HEK293 (cell line): ENCODE measurements at regions not wholly inside any gene's neighbourhood (a gene's known extent, or its start where the extent isn't known, plus 50 kb on each side); places are given as distances from the start of the nearest gene placed in this dataset.

Experiments used
- TCF7L2 ChIP-seq: IDR thresholded peaks from 2 replicates; pipeline ENCODE4 v1.6.1; 2011; ENCODE audit warnings: low read depth, mild to moderate bottlenecking, inconsistent platforms, low read length, moderate library complexity, borderline replicate concordance
- YY2 ChIP-seq: fragments of 450-650 bp; formaldehyde crosslinking; IDR thresholded peaks from 2 replicates; pipeline ENCODE4 v1.5.1; 2016; ENCODE audit warnings: missing biosample characterization, missing genetic modification characterization
- ZNF785 ChIP-seq: fragments of 450-650 bp; formaldehyde crosslinking; IDR thresholded peaks from 2 replicates; pipeline ENCODE4 v1.5.1; 2016; ENCODE audit warnings: missing biosample characterization, missing genetic modification characterization
- TF ChIP-seq, protein P1 (sequence below): fragments of 450-650 bp; formaldehyde crosslinking; IDR thresholded peaks from 2 replicates; pipeline ENCODE4 v1.5.1; 2016; ENCODE audit warnings: missing biosample characterization, missing genetic modification characterization

DNA sequence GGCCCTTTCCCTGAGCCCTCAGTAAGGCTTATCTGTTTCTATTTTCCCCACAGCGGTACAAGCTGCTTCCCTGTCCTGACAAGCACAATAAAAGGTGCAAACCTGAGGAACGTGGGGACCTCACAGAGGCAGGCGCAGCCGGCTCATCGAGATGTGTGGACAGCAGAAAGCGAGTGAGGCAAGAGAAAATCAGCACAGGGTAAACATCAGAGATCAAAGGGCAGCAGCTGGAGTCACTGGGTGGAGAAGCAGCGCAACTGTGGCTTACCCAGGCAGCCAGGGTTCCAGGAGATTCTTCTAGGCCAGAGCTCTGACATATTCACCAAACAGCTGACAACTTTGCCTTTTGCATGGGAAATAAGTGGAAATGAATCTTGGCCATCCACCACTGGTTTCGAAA is 212.6 kb downstream of the WDR11 start:
- TF ChIP-seq ZNF785 (tag by site-specific recombination), result no peak
- no peak for TF ChIP-seq YY2
- TF ChIP-seq, protein P1, sequence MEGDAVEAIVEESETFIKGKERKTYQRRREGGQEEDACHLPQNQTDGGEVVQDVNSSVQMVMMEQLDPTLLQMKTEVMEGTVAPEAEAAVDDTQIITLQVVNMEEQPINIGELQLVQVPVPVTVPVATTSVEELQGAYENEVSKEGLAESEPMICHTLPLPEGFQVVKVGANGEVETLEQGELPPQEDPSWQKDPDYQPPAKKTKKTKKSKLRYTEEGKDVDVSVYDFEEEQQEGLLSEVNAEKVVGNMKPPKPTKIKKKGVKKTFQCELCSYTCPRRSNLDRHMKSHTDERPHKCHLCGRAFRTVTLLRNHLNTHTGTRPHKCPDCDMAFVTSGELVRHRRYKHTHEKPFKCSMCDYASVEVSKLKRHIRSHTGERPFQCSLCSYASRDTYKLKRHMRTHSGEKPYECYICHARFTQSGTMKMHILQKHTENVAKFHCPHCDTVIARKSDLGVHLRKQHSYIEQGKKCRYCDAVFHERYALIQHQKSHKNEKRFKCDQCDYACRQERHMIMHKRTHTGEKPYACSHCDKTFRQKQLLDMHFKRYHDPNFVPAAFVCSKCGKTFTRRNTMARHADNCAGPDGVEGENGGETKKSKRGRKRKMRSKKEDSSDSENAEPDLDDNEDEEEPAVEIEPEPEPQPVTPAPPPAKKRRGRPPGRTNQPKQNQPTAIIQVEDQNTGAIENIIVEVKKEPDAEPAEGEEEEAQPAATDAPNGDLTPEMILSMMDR (tag by site-specific recombination), result no peak
- no peak for TF ChIP-seq TCF7L2
